Stomach (tissue), 4 donors: ENCODE measurements at regions not wholly inside any gene's neighbourhood (a gene's known extent, or its start where the extent isn't known, plus 50 kb on each side); places are given as distances from the start of the nearest gene placed in this dataset.

ENCODE experiments used
- EP300 ChIP-seq: sonication (generic); formaldehyde crosslinking; IDR thresholded peaks from one replicate; pipeline ENCODE4 v1.6.1; 2017; ENCODE audit warnings: antibody characterized with exemption
- POLR2AphosphoS5 ChIP-seq, 3 donors: sonication (generic); formaldehyde crosslinking; IDR thresholded peaks; one replicate each; pipeline ENCODE4 v1.6.1; 2016; ENCODE audit warnings: antibody characterized with exemption in 3 of 3
- TF ChIP-seq, protein P1 (sequence below), 7 experiments: fragments of 450-650 bp in 4 of 7; fragments of 200-600 bp in 3 of 7; sonication (generic) in 3 of 7; IDR thresholded peaks; one replicate each; pipeline ENCODE4 v1.5.1; 2016 to 2019; ENCODE audit warnings: antibody characterized with exemption in 7 of 7, control low read depth in 2 of 7, mild to moderate bottlenecking in 1 of 7

DNA sequence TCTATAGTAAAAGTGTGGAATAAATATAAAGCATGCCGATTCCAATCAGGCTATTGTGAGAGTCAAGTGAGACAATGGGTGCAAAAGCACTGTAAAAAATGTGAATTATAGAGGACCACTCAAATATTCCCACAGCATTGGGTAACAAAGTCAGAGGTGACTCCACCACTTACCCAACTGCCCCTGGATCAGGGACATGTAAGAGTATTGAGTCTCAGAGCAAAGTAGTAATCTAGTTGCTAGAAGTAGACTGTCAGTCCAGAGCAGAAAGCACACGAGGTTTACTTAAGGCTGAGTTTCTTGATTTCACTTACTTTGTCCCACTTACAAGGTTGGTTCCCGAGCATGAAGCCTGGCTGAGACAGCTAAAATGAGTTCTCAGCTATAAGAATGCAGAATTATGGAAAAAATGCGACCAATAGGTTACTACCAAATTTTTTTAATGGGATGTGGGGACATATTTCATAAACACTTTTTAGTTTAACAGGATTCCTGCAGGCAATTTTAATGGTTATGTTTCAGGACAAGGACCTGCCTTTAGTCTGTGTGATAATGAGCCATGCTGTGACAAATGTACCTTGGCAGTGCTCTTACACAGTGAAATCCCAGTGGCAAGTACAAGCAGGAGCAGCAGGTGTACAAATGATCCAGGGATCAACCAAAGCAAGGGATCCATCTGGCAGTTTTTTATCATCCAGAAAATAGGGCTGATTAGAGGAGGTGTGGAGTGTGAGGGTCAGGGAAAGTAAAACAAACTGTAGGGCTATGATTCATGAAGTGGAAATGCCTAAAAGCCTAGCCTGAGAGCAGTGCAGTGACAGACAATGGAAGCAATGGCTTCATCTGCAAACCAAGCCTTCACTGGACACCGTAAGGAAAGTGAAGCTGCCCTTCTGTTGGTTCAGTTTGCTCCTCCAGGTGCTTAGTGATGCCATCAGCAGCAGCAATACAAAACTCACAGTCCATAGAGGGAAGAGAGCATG, 156.2 kb upstream of the SPAG17 start:
- TF ChIP-seq, protein P1, sequence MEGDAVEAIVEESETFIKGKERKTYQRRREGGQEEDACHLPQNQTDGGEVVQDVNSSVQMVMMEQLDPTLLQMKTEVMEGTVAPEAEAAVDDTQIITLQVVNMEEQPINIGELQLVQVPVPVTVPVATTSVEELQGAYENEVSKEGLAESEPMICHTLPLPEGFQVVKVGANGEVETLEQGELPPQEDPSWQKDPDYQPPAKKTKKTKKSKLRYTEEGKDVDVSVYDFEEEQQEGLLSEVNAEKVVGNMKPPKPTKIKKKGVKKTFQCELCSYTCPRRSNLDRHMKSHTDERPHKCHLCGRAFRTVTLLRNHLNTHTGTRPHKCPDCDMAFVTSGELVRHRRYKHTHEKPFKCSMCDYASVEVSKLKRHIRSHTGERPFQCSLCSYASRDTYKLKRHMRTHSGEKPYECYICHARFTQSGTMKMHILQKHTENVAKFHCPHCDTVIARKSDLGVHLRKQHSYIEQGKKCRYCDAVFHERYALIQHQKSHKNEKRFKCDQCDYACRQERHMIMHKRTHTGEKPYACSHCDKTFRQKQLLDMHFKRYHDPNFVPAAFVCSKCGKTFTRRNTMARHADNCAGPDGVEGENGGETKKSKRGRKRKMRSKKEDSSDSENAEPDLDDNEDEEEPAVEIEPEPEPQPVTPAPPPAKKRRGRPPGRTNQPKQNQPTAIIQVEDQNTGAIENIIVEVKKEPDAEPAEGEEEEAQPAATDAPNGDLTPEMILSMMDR (IDR thresholded peaks at IDR 0.05), result no peak
- TF ChIP-seq EP300 (no peak), POLR2AphosphoS5 (IDR thresholded peaks at IDR 0.05) (no peak)
